ENCODE measurements at regions not wholly inside any gene's neighbourhood (a gene's known extent, or its start where the extent isn't known, plus 50 kb on each side); places are given as distances from the start of the nearest gene placed in this dataset.

- TF ChIP-seq, protein P1, sequence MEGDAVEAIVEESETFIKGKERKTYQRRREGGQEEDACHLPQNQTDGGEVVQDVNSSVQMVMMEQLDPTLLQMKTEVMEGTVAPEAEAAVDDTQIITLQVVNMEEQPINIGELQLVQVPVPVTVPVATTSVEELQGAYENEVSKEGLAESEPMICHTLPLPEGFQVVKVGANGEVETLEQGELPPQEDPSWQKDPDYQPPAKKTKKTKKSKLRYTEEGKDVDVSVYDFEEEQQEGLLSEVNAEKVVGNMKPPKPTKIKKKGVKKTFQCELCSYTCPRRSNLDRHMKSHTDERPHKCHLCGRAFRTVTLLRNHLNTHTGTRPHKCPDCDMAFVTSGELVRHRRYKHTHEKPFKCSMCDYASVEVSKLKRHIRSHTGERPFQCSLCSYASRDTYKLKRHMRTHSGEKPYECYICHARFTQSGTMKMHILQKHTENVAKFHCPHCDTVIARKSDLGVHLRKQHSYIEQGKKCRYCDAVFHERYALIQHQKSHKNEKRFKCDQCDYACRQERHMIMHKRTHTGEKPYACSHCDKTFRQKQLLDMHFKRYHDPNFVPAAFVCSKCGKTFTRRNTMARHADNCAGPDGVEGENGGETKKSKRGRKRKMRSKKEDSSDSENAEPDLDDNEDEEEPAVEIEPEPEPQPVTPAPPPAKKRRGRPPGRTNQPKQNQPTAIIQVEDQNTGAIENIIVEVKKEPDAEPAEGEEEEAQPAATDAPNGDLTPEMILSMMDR (conservative IDR thresholded peaks at IDR 0.05; ENCODE audit: low read depth, low read length) = 0 out of 2 replicates have a peak, but pooled peaks have one; percentile 24
- TF ChIP-seq EZH2 (IDR thresholded peaks at IDR 0.05; ENCODE audit: low read length, unreplicated experiment) = no peak
Measured at GRCh38 chr3:38992117-38992760, 59.5 kb downstream of the SCN11A start.

Measured in PC-3 (cell line).